Activated CD4-positive, alpha-beta T cell treated with anti-CD3 and anti-CD28 coated beads, Interleukin-2, amount 10 ng/mL, durations not matched to agents 7 days and 5 days (primary cell): ENCODE measurements at regions not wholly inside any gene's neighbourhood (a gene's known extent, or its start where the extent isn't known, plus 50 kb on each side); places are given as distances from the start of the nearest gene placed in this dataset.

Experiments
- CTCF ChIA-PET: fragments of 350-600 bp; sonication (Branson Sonifier 250); formaldehyde crosslinking; loops from one replicate; lab custom pipeline; 2021; ENCODE audit warnings: antibody characterized with exemption; lab: Charles Lee
- POLR2A ChIA-PET: fragments of 350-600 bp; sonication (Branson Sonifier 250); formaldehyde crosslinking; loops from one replicate; lab custom pipeline; 2021; ENCODE audit warnings: antibody characterized with exemption; lab: Charles Lee
- DNase-seq: peaks from one replicate; pipeline ENCODE4 v3.0.0-alpha.2; 2020
- H3K27ac Mint-ChIP-seq: one replicate; pipeline ENCODE4 v1.8.0; 2021; ENCODE audit warnings: mild to moderate bottlenecking, moderate library complexity, mixed read lengths
- H3K27me3 Mint-ChIP-seq: one replicate; pipeline ENCODE4 v1.8.0; 2021; ENCODE audit warnings: mixed read lengths
- H3K36me3 Mint-ChIP-seq: one replicate; pipeline ENCODE4 v1.8.0; 2021; ENCODE audit warnings: low read depth, mixed read lengths
- H3K4me1 Mint-ChIP-seq: one replicate; pipeline ENCODE4 v1.8.0; 2021; ENCODE audit warnings: mixed read lengths
- H3K4me3 Mint-ChIP-seq: one replicate; pipeline ENCODE4 v1.8.0; 2021; ENCODE audit warnings: mild to moderate bottlenecking, moderate library complexity, mixed read lengths
- H3K9me3 Mint-ChIP-seq: one replicate; pipeline ENCODE4 v1.8.0; 2021; ENCODE audit warnings: mixed read lengths

DNA sequence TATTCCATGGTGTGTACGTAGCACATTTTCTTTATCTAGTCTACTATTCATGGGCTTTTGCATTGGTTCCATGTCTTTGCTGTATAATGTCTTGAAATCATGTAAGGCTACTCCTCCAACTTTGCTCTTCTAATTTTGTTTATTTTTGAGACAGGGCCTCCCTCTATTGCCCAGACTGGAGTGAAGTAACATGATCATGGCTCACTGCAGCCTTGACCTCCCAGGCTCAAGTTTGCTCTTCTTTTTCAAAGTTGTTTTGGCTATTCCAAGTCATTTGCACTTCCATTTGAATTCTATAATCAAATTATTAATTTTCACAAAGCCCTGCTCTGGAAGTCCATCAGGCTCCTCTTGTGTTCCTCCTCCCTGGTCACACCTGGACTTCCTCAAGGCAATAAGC lies 90.2 kb upstream of the SGIP1 start:
- peaks cover 10% of the 10 kb centered on the region for H3K27me3 Mint-ChIP-seq
- no peaks in the 10 kb centered on the region for H3K9me3 Mint-ChIP-seq
- DNase-seq, result no peak
- POLR2A ChIA-PET, result interaction anchor here (0.7 kb wide), 1 partner anchor 144 kb away, joined by 4 read pairs; no protein-coding TSS in a partner anchor
- no peak overlapping the region for H3K4me3 Mint-ChIP-seq
- CTCF ChIA-PET, result interaction anchor here (0.7 to 6.5 kb wide), 5 partner anchors 8 to 195 kb away, joined by 3 to 240 read pairs (median 5); no protein-coding TSS in a partner anchor
- peaks cover 45% of the 10 kb centered on the region for H3K4me1 Mint-ChIP-seq
- no peak overlapping the region for H3K27ac Mint-ChIP-seq
- H3K36me3 Mint-ChIP-seq, result no peaks in the 10 kb centered on the region

DNA sequence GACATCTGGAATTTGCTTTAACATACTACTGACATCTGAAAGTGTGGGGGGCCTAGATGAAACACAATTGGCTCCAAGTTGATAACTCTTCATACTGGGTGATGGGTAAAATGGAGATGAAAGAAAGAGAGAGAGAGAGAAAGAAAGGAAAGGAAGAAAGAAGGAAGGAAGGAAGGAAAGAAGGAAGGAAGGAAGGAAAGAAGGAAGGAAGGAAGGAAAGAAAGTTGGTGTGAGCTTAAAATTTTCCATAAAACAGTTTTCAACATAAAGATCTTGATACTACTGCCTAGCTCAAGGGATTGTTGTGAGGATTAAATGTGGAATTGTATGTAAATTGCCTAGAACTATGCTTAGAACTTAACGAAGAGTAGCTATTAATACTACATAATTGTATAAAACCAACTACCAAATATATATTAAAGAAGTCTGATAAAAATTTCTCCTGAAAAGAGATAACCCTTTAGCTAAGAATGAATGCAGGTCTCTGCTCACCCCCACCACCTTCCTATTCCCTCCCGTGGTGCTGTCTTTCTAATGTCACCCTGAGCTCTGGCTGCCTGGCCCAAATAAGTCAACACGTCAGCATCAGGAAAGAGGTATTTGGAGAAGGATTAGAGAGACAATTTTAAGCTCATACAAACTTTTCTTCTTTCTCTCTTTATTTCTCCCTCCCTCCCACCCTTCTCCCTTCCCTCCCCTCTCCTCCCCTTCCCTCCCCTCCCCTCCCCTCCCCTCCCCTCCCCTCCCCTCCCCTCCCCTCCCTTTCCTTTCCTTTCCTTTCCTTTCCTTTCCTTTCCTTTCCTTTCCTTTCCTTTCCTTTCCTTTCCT lies 89.3 kb upstream of the SGIP1 start:
- H3K9me3 Mint-ChIP-seq, result no peaks in the 10 kb centered on the region
- H3K27ac Mint-ChIP-seq, result peak overlapping the region; percentile 95
- CTCF ChIA-PET, result interaction anchor here (0.7 to 6.5 kb wide), 10 partner anchors 8 to 484 kb away, joined by 3 to 240 read pairs (median 8); no protein-coding TSS in a partner anchor
- POLR2A ChIA-PET, result interaction anchor here (0.6 to 1.0 kb wide), 4 partner anchors 94 to 1484 kb away, joined by 3 to 4 read pairs (median 3); no protein-coding TSS in a partner anchor
- no peaks in the 10 kb centered on the region for H3K36me3 Mint-ChIP-seq
- peak overlapping the region; percentile 60 for H3K4me3 Mint-ChIP-seq
- peaks cover 13% of the 10 kb centered on the region for H3K27me3 Mint-ChIP-seq
- no peak for DNase-seq
- H3K4me1 Mint-ChIP-seq, result peaks cover 36% of the 10 kb centered on the region

DNA sequence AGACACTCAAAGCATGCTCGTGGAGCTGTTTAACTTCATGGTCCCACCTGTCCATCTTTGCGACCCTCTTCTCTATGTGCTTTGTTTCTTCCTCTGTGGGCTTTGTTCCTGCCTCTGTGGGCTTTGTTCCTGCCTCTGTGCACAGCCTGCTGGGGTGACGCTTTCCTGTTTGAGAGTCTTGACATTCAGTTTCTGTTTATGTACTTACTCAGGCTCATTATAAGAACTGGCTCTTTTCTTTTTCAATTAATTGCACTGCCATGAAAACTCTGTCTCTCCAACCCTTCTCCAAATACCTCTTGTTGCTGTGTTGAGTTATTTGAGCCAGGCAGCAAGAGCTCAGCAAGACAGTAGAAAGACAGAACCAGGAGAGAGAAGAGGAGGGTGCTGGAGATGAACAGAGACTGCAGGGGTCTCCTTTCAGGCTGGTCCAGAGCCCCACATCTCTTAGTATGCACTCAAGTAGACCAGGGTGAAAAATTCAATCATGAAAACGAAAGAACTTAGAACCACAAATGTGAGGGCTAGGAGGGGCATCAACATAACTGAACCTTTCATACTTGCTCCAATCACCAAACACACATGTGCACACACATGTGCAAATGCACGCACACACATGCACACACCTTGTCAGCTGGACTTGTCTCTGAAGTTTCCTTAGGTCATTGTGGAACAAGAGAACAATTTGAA lies 88.3 kb upstream of the SGIP1 start:
- peak; percentile 77 for DNase-seq
- H3K4me3 Mint-ChIP-seq, result peak overlapping the region; percentile 60
- H3K4me1 Mint-ChIP-seq, result peaks cover 30% of the 10 kb centered on the region
- ChIA-PET POLR2A (interaction anchor here (0.7 to 1.0 kb wide), 3 partner anchors 95 to 172 kb away, joined by 3 to 4 read pairs (median 3); no protein-coding TSS in a partner anchor), CTCF (interaction anchor here (0.7 to 6.5 kb wide), 36 partner anchors 9 to 489 kb away, joined by 3 to 240 read pairs (median 5); no protein-coding TSS in a partner anchor)
- no peaks in the 10 kb centered on the region for H3K9me3 Mint-ChIP-seq
- peak overlapping the region; percentile 95 for H3K27ac Mint-ChIP-seq
- peaks cover 13% of the 10 kb centered on the region for H3K27me3 Mint-ChIP-seq
- no peaks in the 10 kb centered on the region for H3K36me3 Mint-ChIP-seq

DNA sequence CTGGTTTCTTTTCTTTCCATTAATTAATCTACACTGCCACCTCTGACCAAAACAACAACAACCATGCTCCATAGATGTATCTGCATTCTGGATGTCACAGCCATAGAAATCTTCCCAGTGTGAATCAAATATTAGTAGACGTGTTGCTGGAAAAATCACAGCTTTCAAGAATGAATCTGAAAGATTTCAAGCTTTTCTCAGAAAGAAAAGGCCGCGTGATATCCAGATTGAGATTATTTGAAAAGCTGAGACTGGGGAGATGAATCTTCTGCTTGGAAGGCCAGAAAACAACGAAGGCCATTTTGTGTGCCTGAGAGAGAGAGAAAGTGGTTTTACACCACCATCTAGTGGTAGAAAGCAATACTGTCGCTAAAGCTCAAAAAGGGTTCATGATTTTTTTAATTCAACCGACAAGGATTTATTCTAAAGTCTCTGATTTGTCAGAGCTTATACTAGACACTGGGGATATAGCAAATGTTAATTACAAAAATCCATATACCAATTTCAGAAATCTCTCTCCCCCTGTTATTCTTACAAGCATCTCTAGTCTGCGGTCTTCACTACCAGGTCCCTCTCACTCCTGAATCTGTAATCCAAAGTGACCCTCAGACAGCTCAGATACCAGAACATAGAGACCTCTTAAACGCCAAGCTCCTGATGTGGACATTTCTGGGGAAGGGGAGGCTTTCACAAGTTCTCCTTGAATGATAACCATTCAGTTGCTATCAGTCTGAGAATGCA lies 87.5 kb upstream of the SGIP1 start:
- POLR2A ChIA-PET, result interaction anchor here (0.7 kb wide), 1 partner anchor 204 kb away, joined by 4 read pairs; no protein-coding TSS in a partner anchor
- CTCF ChIA-PET, result interaction anchor here (0.6 to 6.5 kb wide), 41 partner anchors 10 to 494 kb away, joined by 3 to 240 read pairs (median 5); no protein-coding TSS in a partner anchor
- Mint-ChIP-seq H3K27me3 (peaks cover 13% of the 10 kb centered on the region), H3K36me3 (no peaks in the 10 kb centered on the region), H3K4me1 (peaks cover 30% of the 10 kb centered on the region), H3K27ac (peak overlapping the region; percentile 95), H3K4me3 (peak overlapping the region; percentile 17), H3K9me3 (no peaks in the 10 kb centered on the region)
- peak; percentile 72 for DNase-seq

DNA sequence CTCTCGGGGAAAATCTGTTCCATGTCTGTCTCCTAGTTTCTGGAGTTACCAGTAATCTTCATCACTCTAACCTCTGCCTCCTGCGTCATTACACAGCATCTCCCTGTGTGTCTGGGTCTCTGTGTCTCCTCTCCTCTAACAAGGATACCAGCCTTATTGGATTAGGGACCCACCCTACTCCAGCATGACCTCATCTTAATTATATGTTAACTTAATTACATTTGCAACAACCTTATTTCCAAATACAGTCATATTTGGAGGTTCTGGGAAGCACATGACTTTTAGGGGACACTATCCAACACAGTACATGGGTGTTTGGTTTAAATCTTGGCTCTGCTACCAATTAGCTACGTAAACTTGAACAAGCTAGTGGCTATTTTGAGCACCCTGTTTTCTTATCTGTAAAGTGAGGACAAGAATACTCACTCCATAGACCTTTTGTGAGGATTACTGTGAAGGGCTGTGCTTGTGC lies 83.9 kb upstream of the SGIP1 start:
- peaks cover 14% of the 10 kb centered on the region for H3K4me1 Mint-ChIP-seq
- H3K36me3 Mint-ChIP-seq, result no peaks in the 10 kb centered on the region
- no peaks in the 10 kb centered on the region for H3K9me3 Mint-ChIP-seq
- POLR2A ChIA-PET, result no interaction called here
- CTCF ChIA-PET, result interaction anchor here (0.6 to 2.4 kb wide), 4 partner anchors 107 to 207 kb away, joined by 3 to 22 read pairs (median 5); no protein-coding TSS in a partner anchor
- no peak for DNase-seq
- H3K4me3 Mint-ChIP-seq, result no peak overlapping the region
- peaks cover 13% of the 10 kb centered on the region for H3K27me3 Mint-ChIP-seq
- H3K27ac Mint-ChIP-seq, result no peak overlapping the region

DNA sequence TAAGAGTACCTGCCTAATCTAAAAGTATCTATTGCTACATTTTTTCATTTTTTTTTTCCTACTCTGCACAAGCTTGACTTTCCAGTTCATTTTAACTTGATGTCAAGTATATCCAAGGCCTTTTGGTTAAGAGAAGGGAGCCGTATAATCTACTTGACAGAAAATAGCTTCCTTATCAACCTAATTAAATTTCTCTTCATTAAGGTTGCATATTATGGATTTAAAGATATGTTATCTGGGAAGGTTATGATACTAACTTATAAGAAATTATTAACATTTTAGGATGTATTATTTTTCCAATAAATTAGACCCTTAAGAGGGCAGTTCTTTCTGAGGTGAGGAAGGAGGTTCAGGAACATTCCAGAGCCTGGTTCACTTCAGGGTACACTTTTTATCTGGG lies 83.1 kb upstream of the SGIP1 start:
- no peaks in the 10 kb centered on the region for H3K36me3 Mint-ChIP-seq
- no peak overlapping the region for H3K27ac Mint-ChIP-seq
- H3K9me3 Mint-ChIP-seq, result no peaks in the 10 kb centered on the region
- H3K4me1 Mint-ChIP-seq, result peaks cover 7% of the 10 kb centered on the region
- DNase-seq, result no peak
- POLR2A ChIA-PET, result no interaction called here
- CTCF ChIA-PET, result interaction anchor here (0.7 to 2.4 kb wide), 5 partner anchors 179 to 491 kb away, joined by 3 to 22 read pairs (median 3); no protein-coding TSS in a partner anchor
- peaks cover 14% of the 10 kb centered on the region for H3K27me3 Mint-ChIP-seq
- H3K4me3 Mint-ChIP-seq, result no peak overlapping the region

DNA sequence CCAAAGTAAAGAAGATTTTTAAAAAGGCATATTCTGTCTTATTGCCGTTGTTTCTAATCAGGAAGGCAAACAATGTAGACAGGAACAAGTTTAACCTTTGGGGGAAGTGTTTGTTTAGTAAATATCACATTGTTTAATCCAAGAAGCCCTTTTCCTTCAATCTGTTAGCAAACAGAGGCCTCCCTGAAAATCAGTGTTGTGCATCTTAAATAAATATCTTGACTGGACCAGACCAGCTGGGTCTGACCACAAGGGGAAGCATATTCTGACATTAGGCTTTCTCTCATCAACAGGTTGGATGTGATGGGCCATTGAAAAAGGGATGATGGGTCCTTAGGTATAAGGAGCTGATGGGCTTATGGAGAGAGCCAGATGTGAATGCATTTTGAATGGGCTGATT lies 81.8 kb upstream of the SGIP1 start:
- H3K4me1 Mint-ChIP-seq, result no peaks in the 10 kb centered on the region
- no peak overlapping the region for H3K27ac Mint-ChIP-seq
- ChIA-PET CTCF (no interaction called here), POLR2A (no interaction called here)
- H3K9me3 Mint-ChIP-seq, result no peaks in the 10 kb centered on the region
- DNase-seq, result no peak
- H3K36me3 Mint-ChIP-seq, result no peaks in the 10 kb centered on the region
- H3K4me3 Mint-ChIP-seq, result no peak overlapping the region
- H3K27me3 Mint-ChIP-seq, result peaks cover 14% of the 10 kb centered on the region

DNA sequence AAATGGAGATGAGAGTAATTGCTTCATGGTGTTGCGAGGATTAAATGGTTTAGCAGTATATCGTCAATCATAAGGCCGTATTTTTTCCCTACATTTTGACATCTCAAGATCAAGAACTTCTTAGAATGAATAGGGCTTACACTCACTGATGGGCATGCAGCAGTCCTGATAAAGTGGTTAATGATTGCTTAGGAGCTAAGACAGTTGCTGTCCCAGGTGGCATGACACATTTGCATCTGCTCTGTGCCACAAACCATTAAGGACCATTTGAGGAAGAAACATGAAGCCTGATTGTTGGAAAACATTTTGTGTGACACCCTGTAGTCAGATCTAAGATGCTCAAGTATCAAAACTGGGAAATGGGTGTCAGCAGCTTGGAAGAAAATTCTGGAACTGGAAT lies 81.0 kb upstream of the SGIP1 start:
- Mint-ChIP-seq H3K27me3 (peaks cover 10% of the 10 kb centered on the region), H3K9me3 (no peaks in the 10 kb centered on the region), H3K36me3 (no peaks in the 10 kb centered on the region), H3K27ac (no peak overlapping the region), H3K4me3 (no peak overlapping the region), H3K4me1 (no peaks in the 10 kb centered on the region)
- no peak for DNase-seq
- ChIA-PET POLR2A (no interaction called here), CTCF (no interaction called here)

DNA sequence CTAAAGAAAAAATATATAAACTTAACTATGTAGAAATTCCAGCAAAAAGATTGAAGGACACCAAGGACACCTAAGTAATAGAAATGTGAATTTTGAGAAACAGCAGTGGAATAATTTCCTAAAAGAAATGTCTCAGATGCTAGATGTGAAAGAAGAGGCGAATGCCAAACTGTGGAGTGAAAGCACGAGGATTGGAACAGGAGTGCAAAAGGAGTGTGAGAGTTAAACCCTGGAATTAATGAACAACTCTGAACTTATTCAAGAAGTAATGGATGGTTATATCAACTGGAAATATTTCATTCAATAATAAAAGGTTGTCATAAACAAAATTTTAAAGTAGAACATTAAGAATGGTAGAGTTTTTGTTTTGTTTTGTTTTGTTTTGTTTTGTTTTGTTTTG lies 78.5 kb upstream of the SGIP1 start:
- ChIA-PET CTCF (no interaction called here), POLR2A (no interaction called here)
- Mint-ChIP-seq H3K4me3 (no peak overlapping the region), H3K9me3 (peaks cover 3% of the 10 kb centered on the region), H3K27ac (no peak overlapping the region), H3K27me3 (peaks cover 2% of the 10 kb centered on the region), H3K36me3 (peaks cover 3% of the 10 kb centered on the region), H3K4me1 (no peaks in the 10 kb centered on the region)
- DNase-seq, result no peak

DNA sequence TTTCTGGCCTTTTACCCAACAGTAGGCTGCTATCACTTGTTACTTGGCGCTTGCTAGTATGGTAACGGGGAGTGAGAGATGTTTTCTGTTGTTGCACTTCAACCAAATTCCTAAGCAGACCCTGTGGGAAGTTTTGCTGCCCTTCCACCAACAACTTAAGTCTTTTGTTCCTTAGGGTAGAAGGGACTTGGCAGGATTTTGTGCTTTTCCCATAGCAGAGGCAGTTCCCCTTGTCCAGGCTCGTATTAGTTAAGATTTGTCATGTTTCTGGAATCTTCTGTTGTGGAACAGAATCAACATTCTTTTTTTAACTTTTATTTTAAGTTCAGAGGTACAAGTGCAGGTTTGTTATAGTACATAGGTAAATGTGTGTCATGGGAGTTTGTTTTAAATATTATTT lies 73.2 kb upstream of the SGIP1 start:
- Mint-ChIP-seq H3K4me3 (no peak overlapping the region), H3K36me3 (peaks cover 5% of the 10 kb centered on the region), H3K4me1 (no peaks in the 10 kb centered on the region), H3K27me3 (peaks cover 6% of the 10 kb centered on the region), H3K9me3 (peaks cover 25% of the 10 kb centered on the region), H3K27ac (no peak overlapping the region)
- DNase-seq, result no peak
- ChIA-PET POLR2A (no interaction called here), CTCF (no interaction called here)

DNA sequence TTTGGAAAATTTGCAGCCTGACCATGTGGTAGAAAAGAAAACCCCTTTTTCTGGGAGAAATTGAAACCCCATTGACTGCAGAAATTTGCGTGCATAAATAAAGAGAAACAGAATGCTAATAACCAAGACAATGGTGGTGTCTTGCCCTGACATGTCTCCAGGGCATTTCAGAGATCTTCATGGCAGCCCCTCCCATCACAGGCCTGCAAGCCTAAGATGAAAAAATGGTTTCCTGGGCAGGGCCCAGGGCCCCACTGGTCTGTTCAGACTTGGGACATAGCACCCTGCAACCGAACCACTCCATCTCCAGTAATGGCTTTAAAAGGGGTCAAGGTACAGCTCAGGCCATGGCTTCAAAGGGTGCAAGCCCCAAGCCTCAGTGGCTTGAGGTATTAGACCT lies 71.6 kb upstream of the SGIP1 start:
- Mint-ChIP-seq H3K4me1 (no peaks in the 10 kb centered on the region), H3K9me3 (peaks cover 25% of the 10 kb centered on the region), H3K27ac (no peak overlapping the region), H3K36me3 (peaks cover 5% of the 10 kb centered on the region), H3K4me3 (no peak overlapping the region), H3K27me3 (peaks cover 9% of the 10 kb centered on the region)
- ChIA-PET POLR2A (no interaction called here), CTCF (no interaction called here)
- no peak for DNase-seq

DNA sequence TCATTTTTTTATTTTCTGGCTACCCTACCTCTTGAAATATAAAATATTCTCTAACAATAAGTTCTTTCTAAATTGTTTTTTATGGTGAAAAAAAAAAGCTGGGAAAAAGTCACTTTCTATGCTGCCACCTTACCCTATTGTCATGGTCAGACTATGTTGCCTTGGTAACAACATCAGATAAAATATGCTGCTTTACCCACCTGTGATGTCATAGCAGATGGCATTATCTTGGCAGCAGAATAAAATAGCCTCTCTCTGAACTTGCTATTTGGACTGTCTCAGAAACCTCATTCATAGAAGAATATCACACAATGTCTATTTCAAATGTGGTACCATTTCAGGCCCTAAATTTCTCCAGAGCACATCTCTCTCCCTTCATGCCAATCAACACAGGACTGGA lies 69.6 kb upstream of the SGIP1 start:
- H3K4me3 Mint-ChIP-seq, result no peak overlapping the region
- peaks cover 5% of the 10 kb centered on the region for H3K36me3 Mint-ChIP-seq
- H3K27ac Mint-ChIP-seq, result no peak overlapping the region
- peaks cover 9% of the 10 kb centered on the region for H3K27me3 Mint-ChIP-seq
- H3K4me1 Mint-ChIP-seq, result no peaks in the 10 kb centered on the region
- peaks cover 25% of the 10 kb centered on the region for H3K9me3 Mint-ChIP-seq
- no peak for DNase-seq
- POLR2A ChIA-PET, result no interaction called here
- CTCF ChIA-PET, result interaction anchor here (0.7 to 1.3 kb wide), 3 partner anchors 15 to 221 kb away, joined by 3 to 5 read pairs (median 3); no protein-coding TSS in a partner anchor
